HG02763 (cell line): ENCODE measurements at regions not wholly inside any gene's neighbourhood (a gene's known extent, or its start where the extent isn't known, plus 50 kb on each side); places are given as distances from the start of the nearest gene placed in this dataset.
"Not testable (repeated sequence)": the region's sequence is repeated elsewhere in the genome, so short reads cannot be mapped to it uniquely, and the experiment has no call there.

ENCODE experiments used
- ATAC-seq: cut with Tn5 transposase; IDR thresholded peaks from one replicate; pipeline ENCODE4 v1.9.1; 2021; ENCODE audit warnings: mild to moderate bottlenecking, moderate library complexity; ENCODE audit not compliant: unreplicated experiment

- ATAC-seq: no peak
These were observed 153.0 kb upstream of the TUT7 start for GRCh38 chr9:86507212-86507630.

GRCh38 chr9:86503942-86504341, 149.7 kb upstream of the TUT7 start:
- ATAC-seq: no peak

GRCh38 chr9:86503314-86503713, 149.1 kb upstream of the TUT7 start:
- no peak for ATAC-seq

- no peak for ATAC-seq
These were observed 146.6 kb upstream of the TUT7 start for GRCh38 chr9:86500667-86501435.

GRCh38 chr9:86500031-86500430, 145.8 kb upstream of the TUT7 start:
- ATAC-seq: no peak

GRCh38 chr9:86494644-86495111, 140.5 kb upstream of the TUT7 start:
- ATAC-seq: no peak

- no peak for ATAC-seq
These were observed 137.5 kb upstream of the TUT7 start for GRCh38 chr9:86491468-86492266.

- ATAC-seq: no peak
These were observed 134.6 kb upstream of the TUT7 start for GRCh38 chr9:86488794-86489193.

GRCh38 chr9:86488345-86488744, 134.1 kb upstream of the TUT7 start:
- no peak for ATAC-seq

- no peak for ATAC-seq
These were observed 133.6 kb upstream of the TUT7 start for GRCh38 chr9:86487838-86488233.

- no peak for ATAC-seq
These were observed 133.0 kb upstream of the TUT7 start for GRCh38 chr9:86486891-86487837.

GRCh38 chr9:86485359-86485758, 131.1 kb upstream of the TUT7 start:
- ATAC-seq: no peak

- ATAC-seq: no peak
These were observed 129.3 kb upstream of the TUT7 start for GRCh38 chr9:86483496-86483895.

- ATAC-seq: no peak
These were observed 127.3 kb upstream of the TUT7 start for GRCh38 chr9:86481466-86481865.

GRCh38 chr9:86475255-86475654, 121.0 kb upstream of the TUT7 start:
- ATAC-seq: not testable (repeated sequence)

- no peak for ATAC-seq
These were observed 117.1 kb upstream of the TUT7 start for GRCh38 chr9:86471171-86471815.

GRCh38 chr9:86470326-86470725, 116.1 kb upstream of the TUT7 start:
- ATAC-seq: no peak

- no peak for ATAC-seq
These were observed 115.5 kb upstream of the TUT7 start for GRCh38 chr9:86469476-86470250.

GRCh38 chr9:86464242-86464641, 110.0 kb upstream of the TUT7 start:
- no peak for ATAC-seq
